ENCODE measurements at regions not wholly inside any gene's neighbourhood (a gene's known extent, or its start where the extent isn't known, plus 50 kb on each side); places are given as distances from the start of the nearest gene placed in this dataset.
"Not testable (repeated sequence)": the region's sequence is repeated elsewhere in the genome, so short reads cannot be mapped to it uniquely, and the experiment has no call there.

DNA sequence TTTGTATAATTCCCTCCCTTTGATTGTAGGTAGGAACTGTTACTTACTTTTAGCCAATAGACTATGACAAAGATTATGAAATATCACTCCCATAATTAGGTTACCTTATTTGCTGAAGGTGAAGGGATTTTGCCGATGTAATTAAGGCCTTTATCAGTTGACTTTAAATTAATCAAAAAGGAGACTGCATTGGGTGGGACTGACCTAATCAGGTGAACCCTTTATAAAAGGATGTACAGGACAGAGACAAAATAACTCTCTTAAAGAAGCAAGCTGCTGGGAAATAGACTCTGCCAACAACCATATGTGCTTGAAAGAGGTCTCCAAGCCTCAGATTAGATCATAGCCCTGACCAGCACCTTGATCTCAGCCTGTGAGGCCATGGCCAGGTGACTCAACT lies 167.6 kb downstream of the SOX3 start:
- DNase-seq: no peak

DNA sequence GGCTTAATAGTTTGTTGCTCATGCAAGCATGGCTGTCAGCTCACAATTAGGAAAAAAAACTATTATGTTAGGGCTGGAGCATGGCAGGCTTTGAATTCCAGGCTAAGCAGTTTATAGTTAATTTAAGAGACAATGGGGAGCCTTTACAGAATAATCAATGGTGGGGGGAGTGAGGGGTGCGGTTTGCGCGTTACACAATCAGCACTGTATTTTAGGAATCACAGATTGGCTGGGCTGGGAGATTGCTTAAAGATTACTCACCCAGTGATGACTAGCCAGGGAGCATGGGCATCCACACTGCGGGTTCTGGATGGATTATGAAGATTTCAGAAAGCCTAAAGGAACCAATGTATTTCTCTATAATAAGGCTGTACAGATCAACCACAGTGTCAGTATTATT lies 186.6 kb downstream of the SOX3 start:
- DNase-seq: no peak

DNA sequence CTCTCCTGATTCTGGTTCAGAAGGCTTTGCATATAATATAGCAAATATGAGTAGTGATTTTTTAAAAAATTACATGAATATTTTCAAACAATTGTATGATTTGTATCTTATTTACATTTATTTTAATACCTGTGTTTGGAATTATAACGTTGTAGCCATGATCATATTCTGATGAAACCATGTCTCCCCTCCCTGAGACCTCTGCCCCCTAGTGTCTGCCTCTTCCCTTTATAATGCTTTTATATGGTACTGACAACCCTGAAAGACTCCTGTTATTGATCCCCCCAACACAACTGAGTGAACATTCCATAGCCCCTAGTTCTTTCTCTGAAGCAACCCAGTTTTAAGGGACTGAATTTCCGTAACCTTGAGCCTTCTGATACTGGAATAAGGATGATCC lies 187.4 kb downstream of the SOX3 start:
- no peak for DNase-seq

DNA sequence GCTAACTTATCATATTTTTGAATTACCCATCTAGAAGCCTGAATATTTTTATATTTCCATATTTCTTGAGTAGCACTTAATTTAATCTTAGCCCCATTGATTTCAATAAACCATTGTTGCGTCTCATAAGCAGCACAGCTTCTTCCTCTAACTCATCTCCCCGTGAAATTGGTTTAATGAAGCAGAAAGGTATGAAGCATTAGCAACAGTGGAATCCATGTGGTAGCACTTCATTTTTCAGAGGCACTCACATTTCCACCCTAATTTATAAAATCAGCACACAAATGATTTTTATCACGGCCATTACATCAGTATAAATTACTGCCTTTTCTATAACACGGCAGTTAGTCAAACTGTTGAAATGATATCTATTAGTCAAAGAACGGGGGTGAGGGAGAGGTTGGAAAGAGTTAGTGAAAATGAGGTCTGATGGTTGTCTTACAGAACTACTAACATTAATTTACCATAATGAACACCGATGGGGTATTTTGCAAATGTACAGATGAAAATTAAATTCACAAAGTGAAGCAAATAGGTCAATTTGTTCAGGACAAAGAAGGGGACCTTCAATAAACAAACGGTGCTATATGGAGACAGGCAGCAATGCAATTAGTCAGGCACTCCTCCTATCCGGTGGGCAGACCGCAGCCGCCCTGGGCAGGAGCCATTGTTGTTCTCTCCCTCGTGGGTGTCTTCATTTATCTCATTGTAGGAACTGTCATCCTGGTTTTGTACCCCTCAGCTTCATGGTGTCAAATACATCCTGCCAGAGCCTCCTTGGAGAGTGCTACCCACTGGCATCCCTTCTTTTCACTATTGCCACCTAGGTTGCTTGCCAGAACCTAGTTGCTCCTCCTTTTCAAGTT lies 205.7 kb downstream of the SOX3 start:
- DNase-seq: no peak

DNA sequence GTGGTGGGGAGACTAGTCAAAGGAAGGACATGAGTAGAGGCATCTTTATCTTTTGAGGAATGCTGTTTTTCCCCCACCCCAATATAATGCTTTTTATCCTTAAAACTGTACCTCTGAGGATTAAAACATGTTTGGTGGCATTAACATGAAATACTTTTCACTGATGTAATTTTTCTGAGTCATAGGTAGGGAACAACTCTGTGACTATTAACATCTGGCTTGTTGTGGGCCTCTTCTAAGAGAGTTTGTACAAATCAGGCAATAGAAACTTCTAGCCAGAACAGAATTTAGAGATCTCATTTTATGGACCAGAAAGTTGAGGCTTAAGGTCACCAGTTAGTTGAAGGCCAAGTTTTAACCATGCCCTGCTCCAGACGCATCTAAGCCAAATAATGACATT lies 207.6 kb downstream of the SOX3 start:
- no peak for DNase-seq

DNA sequence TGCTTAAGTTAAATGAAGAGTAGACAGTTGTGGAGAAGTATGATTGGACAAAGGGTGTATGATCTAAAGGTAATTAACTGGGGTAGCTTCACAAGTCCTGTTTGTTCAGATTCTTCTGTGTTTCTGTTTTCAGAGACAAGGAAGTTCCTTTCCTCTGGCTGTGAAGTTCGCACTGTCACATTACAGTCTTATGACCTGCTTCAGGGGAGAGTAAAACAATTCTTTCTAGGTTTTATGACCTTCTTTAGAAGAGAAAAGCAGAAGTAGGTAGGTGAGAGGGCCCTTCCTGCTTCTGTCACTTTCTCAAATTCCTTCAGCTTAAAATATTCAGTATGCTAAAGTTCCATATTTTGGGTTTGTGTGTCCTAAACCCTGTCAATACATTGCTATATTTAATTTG lies 211.9 kb downstream of the SOX3 start:
- DNase-seq: no peak

DNA sequence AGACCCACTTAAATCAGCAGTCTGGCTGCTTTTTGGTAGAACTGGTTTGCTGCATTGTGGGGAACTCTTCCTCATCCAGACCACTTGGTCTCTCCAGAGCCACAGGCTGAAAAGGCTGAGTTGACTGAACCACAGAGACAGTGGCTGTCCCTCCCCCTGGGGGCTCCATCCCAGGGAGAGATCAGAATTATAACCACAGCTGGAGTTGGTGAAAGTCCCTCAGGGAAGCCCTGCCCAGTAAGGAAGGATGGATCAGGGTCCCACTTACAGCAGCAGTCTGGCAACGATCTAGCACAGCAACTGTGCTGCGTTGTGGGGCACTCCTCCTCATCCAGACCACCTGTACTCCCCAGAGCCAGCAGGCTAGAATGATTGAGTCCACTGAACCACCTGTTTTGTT lies 212.7 kb downstream of the SOX3 start:
- no peak for DNase-seq

DNA sequence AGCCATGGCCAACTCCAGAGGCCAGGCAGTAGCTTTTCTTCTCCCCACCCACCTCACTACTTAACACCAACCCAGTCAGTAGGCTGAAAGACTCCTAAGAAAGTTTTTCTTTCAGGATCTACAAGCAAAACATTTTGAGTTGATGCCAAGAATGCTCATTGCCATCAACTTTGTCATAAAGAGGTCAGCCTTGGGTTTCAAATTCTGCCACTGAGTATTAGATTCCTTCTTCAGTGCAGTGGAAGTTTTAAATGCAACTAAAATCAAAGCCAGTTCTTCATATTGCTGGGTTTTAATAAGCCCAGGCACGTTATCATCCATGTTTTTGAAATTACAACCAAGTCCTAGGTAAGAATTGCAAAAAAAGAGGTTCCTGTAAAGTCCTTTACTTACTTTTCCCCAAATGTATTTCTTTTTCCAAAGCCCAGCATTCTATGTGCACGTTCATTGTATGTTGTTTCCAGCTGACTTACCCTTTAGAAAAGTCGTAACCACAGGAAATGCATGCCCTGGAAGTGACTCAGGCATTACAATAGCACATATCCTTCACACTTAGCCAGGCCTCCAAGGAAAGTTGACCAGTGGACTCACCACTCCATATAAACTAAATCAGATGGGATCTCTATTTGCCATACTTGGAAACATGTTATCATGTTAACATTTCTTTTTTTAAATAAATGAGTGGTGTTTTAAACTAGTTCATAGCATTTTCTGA lies 229.9 kb downstream of the SOX3 start:
- no peak for DNase-seq

DNA sequence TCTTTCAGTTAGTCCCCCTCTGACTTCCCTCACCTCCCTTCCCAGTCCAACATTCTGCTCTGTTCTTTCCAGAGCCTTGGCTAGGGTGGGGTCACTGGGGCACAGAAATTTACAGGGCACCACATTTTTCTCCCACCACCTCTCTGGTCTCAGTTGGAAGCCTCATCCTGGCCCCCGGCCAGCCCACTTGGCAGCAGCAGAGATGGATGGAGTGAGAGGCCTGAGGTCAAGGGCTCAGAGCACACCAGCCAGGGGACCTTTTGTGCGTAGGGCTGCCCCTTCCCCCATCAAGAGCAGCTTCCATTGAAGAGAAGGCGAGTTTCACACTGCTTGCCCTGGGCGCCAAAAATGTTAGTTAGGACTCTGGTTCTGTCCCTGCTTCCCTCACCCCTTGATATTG lies 230.9 kb downstream of the SOX3 start:
- DNase-seq: no peak

DNA sequence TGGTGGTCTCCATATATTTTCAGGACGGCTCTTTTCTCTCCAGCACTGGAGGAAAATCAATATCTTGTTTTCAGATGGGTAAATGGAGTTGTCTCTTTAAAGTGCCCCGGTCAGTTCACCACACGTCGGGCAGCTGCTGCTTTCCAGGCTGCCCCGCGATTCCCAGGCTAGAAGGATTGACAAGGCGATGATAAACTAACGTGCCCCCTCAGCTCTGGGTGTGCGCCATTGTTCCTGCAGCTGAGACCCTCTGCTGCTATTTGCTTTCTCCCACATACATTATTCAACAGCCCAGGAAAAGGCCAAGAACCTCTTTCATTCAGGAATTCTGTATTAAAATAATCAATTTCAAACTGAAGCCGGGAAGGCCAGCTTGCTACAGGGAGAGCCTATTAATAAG lies 254.5 kb downstream of the SOX3 start:
- no peak for DNase-seq

DNA sequence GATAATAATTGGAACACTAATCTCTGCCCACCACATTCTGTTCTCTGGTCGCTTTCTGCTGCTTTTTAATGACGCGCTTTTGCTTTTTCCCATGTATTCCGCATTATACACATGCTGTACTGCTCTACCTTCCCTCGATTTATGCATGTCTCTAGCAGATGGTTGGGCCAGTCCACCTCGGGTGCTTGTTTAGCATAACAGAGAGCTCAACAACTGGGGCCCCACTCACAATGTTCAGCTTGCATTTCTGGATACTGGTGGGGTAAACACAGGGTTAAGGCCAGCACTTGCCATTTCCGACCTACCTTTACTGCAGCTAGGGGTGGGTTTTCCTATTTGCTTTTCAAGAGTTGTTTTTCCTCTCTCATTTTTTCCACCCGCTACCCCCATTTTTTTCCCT lies 255.8 kb downstream of the SOX3 start:
- DNase-seq: no peak

DNA sequence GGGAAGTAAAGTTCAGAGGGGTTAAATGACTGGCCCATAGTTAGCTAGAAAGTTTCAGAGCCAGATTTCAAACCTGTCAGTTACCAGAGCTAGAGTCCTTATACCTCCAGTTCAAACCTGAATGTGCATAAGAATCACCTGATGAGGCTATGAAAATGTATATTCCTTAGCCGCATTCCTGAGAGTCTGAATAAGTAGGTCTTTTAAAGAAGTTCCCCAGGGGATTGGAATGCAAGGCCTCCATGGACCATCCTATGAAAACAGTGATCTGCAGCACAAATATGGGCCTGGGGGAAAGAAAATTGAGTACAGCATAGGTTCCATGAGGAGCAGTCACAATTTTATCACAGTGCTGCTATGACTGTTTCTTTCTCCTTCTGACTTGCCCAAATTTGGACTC lies 263.9 kb upstream of the CXorf66 start:
- no peak for DNase-seq

DNA sequence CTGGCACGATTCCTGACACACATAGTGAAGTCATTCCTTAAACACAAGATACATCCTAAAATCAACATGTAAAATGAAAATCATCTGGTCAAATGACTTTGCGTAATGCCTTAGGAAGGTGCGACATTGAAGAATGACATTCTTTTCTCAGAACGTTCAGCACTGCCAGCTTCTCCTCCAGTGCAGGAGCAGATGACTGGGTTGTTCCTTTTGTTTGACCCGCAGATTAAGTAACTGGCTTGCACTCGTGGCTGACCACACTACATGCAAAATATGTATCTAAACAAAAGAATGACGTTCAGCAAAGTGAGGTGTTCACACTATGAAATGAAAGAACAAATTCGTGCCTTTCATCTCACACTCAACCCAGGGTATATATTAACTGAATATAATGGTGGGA lies 260.7 kb upstream of the CXorf66 start:
- not testable (repeated sequence) for DNase-seq

DNA sequence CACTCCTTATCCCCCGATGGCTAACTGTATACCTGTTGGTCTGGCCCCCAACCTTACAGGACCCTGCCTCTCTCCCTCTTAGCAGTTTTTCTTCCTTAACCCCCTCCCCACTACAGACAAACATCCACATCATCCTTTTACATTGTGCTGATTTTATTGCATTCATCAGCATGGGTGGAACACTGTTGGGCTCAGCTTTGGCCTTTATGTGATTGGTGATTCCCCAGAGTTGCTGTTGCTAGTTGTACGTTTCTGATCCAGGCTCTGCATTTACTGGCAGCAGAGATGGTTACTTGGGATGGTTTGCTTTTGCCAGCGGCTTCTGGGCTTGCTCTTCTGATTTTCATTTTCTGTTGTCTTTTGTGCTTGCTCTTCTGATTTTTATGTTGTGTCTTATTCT lies 250.6 kb upstream of the CXorf66 start:
- DNase-seq: not testable (repeated sequence)

DNA sequence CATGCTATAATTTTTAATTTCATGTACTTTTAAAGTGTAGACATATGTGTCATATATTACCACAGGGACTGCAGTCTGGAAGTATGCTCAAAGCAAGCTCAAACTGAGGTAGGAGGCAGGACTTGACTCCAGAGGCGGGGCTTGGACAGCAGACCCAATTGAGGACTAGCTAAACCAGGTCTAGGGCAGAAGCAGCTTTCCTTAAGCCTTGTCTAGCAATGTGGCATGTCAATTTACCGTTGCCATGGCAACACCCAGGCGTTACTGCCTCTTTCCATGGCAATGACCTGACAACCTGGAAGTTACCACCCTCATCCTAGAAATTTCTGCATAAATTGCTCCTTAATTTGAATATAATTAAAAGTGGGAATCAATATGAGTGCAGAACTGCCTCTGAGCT lies 249.2 kb upstream of the CXorf66 start:
- not testable (repeated sequence) for DNase-seq

DNA sequence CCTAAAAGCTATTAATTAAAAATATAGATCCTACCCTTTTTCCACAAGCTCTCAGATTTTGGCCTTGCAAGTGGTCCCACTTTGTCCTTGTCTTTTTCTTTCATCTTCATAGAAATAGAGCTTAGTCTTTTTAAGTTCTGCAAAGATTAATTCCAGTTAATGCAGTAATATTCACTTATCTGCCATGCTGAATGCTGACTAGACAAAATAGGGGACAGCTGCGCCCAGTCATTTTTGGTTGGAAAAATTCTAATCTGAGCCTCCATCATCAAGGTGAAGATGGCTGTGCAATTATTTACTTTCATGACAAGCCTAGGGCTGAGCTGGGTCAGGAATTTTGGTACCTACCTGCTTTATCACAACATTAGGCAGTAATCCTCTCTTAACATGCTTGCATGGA lies 241.3 kb upstream of the CXorf66 start:
- DNase-seq: no peak

DNA sequence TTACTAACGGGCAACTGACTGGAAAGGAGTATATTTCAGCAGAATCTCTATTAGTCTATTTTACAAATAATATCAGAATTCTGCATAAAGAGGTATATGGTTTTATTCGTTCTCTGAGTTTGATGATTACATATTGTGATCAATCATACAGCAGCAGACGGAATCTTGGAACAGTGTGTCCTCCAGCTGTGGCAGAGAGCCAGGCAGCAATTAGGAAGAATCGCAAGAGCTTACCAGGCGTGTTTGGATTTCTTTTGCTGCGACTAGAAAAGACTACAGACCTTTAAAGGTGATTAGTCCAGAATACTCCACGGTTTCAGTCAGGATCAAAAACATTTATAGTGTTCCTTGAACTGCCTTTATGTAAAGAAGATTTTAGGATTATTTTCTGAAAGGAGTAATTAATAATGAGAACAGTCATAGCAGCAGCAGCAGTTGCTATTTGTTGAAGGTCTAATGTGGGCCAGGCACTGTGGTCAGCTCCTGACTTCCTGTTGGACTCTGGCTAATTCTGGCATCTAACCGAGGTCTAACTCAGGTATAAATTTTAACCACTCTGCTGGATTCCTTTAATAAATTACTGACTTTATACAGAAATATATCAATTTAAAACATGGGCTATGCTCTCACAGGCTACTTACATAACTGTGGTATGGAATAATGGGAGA lies 225.3 kb upstream of the CXorf66 start:
- DNase-seq: no peak

DNA sequence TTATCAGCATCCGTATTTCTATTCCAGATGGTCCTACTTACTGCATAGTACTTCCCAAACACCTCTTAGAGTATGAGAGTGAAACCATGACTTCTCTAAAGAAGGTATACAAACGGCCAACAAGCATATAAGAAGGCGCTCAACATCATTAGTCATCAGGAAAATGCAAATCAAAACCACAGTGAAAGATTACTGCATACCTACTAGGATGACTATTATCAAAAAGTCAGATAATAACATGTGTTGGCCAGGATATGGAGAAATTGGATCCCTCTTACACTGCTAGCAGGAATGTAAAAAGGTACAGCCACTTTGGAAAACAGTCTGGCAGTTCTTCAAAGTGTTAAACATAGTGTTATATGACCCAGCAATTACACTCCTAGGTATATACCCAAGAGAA lies 215.3 kb upstream of the CXorf66 start:
- no peak for DNase-seq

DNA sequence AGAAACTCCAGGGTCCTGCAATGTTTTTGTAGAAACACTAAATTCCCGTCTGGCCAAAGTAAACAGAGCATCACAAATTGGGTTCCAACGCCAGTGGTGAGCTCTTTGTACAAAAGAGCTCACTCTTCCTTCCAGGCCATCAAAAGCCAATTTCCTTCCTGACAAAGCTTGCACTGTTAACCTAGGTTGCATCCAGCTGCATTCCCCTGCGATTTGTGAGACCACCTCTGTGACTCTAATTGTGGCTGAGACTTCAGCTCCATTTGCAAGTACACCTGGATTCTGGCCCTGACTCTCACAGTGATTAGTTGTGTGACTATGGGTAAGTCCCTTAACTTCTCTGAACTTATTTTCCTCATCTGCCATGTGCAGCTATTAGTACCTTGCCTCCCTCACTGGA lies 212.5 kb upstream of the CXorf66 start:
- no peak for DNase-seq

DNA sequence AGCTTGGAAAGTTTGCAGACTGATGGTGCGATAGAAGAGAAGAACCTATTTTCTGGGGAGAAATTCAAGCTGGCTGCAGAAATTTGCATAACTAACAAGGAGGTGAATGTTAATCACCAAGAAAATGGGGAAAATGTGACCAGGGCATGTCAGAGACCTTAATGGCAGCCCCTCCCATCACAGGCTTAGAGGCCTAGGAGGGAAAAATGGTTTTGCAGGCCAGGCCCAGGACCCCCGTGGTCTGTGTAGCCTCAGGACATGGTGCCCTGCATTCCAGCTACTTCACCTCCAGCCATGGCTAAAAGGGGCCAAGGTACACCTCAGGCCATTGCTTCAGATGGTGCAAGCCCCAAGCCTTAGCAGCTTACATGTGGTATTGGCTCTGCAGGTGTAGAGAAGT lies 207.1 kb upstream of the CXorf66 start:
- no peak for DNase-seq

DNA sequence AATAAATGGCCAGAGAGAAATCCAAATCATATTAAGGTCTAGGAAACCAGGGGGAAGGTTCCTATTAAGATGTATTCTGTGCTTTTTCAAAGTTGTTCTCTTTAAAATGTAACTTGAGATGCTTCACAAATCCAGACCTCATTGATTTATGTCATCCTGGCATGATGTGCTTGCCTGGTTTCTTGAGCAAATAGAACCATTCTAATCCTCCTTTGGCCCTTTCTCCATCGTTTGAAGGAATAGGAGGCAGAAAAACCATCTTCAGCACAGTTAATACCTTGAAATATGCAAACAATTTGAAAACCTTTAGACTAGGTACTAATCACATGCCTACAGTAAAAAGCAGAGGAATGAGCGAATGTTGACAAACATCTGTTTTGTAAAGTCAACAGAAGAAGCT lies 202.2 kb upstream of the CXorf66 start:
- no peak for DNase-seq

DNA sequence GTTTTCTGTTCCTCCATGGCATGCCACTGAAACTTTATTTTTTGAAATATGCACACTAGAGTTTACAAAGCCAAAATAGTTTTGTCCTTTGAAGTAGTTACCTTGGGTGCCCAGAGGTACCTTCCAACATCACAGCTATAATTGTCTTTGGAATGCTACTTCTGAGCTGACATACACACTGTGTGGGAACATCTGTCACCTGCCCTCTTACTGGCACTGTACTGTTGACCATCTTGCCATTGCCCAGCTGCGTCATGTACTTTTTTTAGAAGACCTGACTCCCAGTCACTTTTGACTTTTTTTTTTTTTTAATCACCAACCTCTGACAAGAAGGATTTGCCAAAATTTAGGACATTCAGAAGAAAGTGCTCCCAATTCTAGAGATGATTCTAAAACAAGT lies 200.5 kb upstream of the CXorf66 start:
- no peak for DNase-seq

DNA sequence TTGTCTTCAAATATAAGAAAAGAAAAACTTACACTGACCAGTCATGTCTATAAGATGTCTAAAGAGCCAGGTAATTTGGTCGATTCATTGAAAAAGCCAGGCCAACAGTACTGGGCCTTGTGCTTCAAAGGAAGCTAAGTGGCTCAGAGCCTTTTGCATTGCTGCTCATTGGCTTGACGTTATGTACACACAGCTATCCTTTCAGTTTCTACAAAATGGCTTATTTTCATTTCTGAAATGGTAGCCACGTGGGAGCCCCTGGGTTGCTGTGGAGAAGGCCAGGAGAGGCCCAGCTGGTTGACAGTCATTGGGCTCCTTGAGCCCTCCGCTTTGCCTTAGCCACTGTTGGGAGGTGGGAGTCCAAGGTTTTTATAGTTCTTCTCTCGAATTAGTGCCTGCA lies 199.1 kb upstream of the CXorf66 start:
- DNase-seq: no peak

Data from activated T-cell treated with anti-CD3 and anti-CD28 coated beads, Interleukin-2, amount 50 U/mL, for 48 hours (primary cell).